Mesenchymal stem cell (in vitro differentiated cells and primary cell): ENCODE measurements at regions not wholly inside any gene's neighbourhood (a gene's known extent, or its start where the extent isn't known, plus 50 kb on each side); places are given as distances from the start of the nearest gene placed in this dataset.

ENCODE experiments used
- DNase-seq: peaks from one replicate; pipeline ENCODE4 v3.0.0-alpha.2; 2013
- H2AFZ ChIP-seq: one replicate; pipeline ENCODE4 v1.6.1; 2013; ENCODE audit warnings: low read depth, mild to moderate bottlenecking, control low read depth, inconsistent platforms, low read length, moderate library complexity
- H2AK5ac ChIP-seq: 2 replicates; pipeline ENCODE4 v1.6.1; 2013; ENCODE audit warnings: low read length, moderate library complexity, mild to moderate bottlenecking, inconsistent platforms; ENCODE audit not compliant: severe bottlenecking
- H2BK120ac ChIP-seq: one replicate; pipeline ENCODE4 v1.6.1; 2013; ENCODE audit warnings: low read depth, mild to moderate bottlenecking, inconsistent platforms, low read length, moderate library complexity
- H2BK12ac ChIP-seq, 2 experiments: one replicate each; pipeline ENCODE4 v1.6.1; 2013; ENCODE audit warnings: inconsistent platforms in 2 of 2, low read length in 2 of 2, mild to moderate bottlenecking in 2 of 2, moderate library complexity in 2 of 2, control low read depth in 1 of 2
- H2BK15ac ChIP-seq: one replicate; pipeline ENCODE4 v1.6.1; 2013; ENCODE audit warnings: mild to moderate bottlenecking, low read depth, inconsistent platforms; ENCODE audit not compliant: poor library complexity, severe bottlenecking
- H2BK5ac ChIP-seq: 2 replicates; pipeline ENCODE4 v1.6.1; 2013; ENCODE audit warnings: low read depth, mild to moderate bottlenecking, low read length, control low read depth, inconsistent platforms; ENCODE audit not compliant: poor library complexity, severe bottlenecking
- H3K14ac ChIP-seq, 2 experiments: one replicate each; pipeline ENCODE4 v1.6.1; 2013; ENCODE audit warnings: inconsistent platforms in 2 of 2, low read length in 2 of 2, control low read depth in 1 of 2, mild to moderate bottlenecking in 1 of 2, moderate library complexity in 1 of 2
- H3K18ac ChIP-seq, 2 experiments: one replicate each; pipeline ENCODE4 v1.6.1; 2013; ENCODE audit warnings: inconsistent platforms in 2 of 2, low read length in 2 of 2, control low read depth in 1 of 2, low read depth in 1 of 2, mild to moderate bottlenecking in 1 of 2
- H3K23ac ChIP-seq, 2 experiments: one replicate each; pipeline ENCODE4 v1.6.1; 2013; ENCODE audit warnings: inconsistent platforms in 2 of 2, low read length in 2 of 2, mild to moderate bottlenecking in 2 of 2, moderate library complexity in 2 of 2, control low read depth in 1 of 2
- H3K27ac ChIP-seq: 2 replicates; pipeline ENCODE4 v1.5.1; 2013; ENCODE audit warnings: mild to moderate bottlenecking, moderate library complexity, low read length, control low read depth, inconsistent platforms; ENCODE audit not compliant: poor library complexity, severe bottlenecking
- H3K27me3 ChIP-seq, 2 experiments: 2 replicates each; pipeline versions ENCODE4 v1.6.1 to v1.7.0; 2013; ENCODE audit warnings: low read length in 2 of 2, mild to moderate bottlenecking in 2 of 2, moderate library complexity in 2 of 2, control low read depth in 1 of 2, inconsistent platforms in 1 of 2; ENCODE audit not compliant: control insufficient read depth in 1 of 2, insufficient read depth in 1 of 2
- H3K36me3 ChIP-seq, 2 experiments: 2 replicates each; pipeline versions ENCODE4 v1.6.1 to v1.7.0; 2013; ENCODE audit warnings: low read length in 2 of 2, control low read depth in 1 of 2, inconsistent platforms in 1 of 2, low read depth in 1 of 2, mild to moderate bottlenecking in 1 of 2; ENCODE audit not compliant: insufficient read depth in 2 of 2, control insufficient read depth in 1 of 2
- H3K4ac ChIP-seq, 2 experiments: one replicate each; pipeline ENCODE4 v1.6.1; 2013; ENCODE audit warnings: inconsistent platforms in 2 of 2, low read length in 2 of 2, mild to moderate bottlenecking in 2 of 2, moderate library complexity in 2 of 2, control low read depth in 1 of 2, low read depth in 1 of 2
- H3K4me1 ChIP-seq: 2 replicates; pipeline ENCODE4 v1.6.1; 2013; ENCODE audit warnings: low read depth, low read length, control low read depth; ENCODE audit not compliant: control insufficient read depth, insufficient read depth
- H3K4me2 ChIP-seq: 2 replicates; pipeline ENCODE4 v1.6.1; 2013; ENCODE audit warnings: low read length, mild to moderate bottlenecking, inconsistent platforms; ENCODE audit not compliant: poor library complexity, severe bottlenecking
- H3K4me3 ChIP-seq, 2 experiments: 2 replicates each; pipeline versions ENCODE4 v1.5.1 to v1.7.0; 2013; ENCODE audit warnings: low read length in 2 of 2, mild to moderate bottlenecking in 2 of 2, control low read depth in 1 of 2, low read depth in 1 of 2; ENCODE audit not compliant: insufficient read depth in 1 of 2
- H3K79me1 ChIP-seq: replicated peaks from 2 replicates; pipeline ENCODE4 v1.6.1; 2013; ENCODE audit warnings: mild to moderate bottlenecking, control low read depth, low read length, inconsistent platforms; ENCODE audit not compliant: poor library complexity, severe bottlenecking
- H3K9ac ChIP-seq: 2 replicates; pipeline ENCODE4 v1.7.0; 2013; ENCODE audit warnings: mild to moderate bottlenecking, low read length, moderate library complexity
- H3K9me3 ChIP-seq: 2 replicates; pipeline ENCODE4 v1.7.0; 2013; ENCODE audit warnings: mild to moderate bottlenecking, low read length; ENCODE audit not compliant: control insufficient read depth
- H4K8ac ChIP-seq: one replicate; pipeline ENCODE4 v1.6.1; 2013; ENCODE audit warnings: inconsistent platforms, mild to moderate bottlenecking, low read length, moderate library complexity
- H4K91ac ChIP-seq: one replicate; pipeline ENCODE4 v1.6.1; 2013; ENCODE audit warnings: mild to moderate bottlenecking, low read length, inconsistent platforms
- WGBS: methylation state at CpG from one replicate; pipeline ENCODE4 v1.1.7; 2013; ENCODE audit warnings: mixed read lengths; 5-methylcytosine and 5-hydroxymethylcytosine counted together

- Histone ChIP-seq H4K8ac (no peak overlapping the region), H3K4ac (no peak overlapping the region)
- WGBS: 100% methylated on average over 1 of the region's 4 CpGs
Observed at GRCh38 chr6:138651491-138651890, 122.1 kb upstream of the CCDC28A start.

DNA sequence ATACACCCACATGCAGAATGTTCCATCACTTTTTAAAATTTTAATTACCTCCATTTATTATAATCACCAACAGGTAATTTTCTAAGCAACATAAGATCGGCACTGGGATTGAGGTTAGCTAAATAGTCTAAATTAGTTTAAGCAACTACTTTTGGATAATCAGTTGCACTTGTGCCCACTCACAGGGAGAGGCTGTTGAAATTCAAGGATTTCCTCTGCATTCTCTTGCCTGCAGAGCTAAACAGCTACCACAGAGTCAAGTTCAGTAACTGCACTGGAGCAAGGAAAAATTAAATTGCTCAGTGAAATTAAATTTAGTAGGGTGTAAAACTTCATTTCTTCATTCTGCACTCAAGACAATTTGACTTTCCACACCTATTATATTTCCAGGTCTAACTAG lies 120.7 kb upstream of the CCDC28A start:
- H3K9me3 ChIP-seq: no peaks in the 10 kb centered on the region
- no peaks in the 10 kb centered on the region for H3K36me3 ChIP-seq
- H3K4ac ChIP-seq: no peak overlapping the region
- no peak overlapping the region for H4K8ac ChIP-seq
- H3K27me3 ChIP-seq: no peaks in the 10 kb centered on the region
- H3K23ac ChIP-seq: no peak overlapping the region
- no peak overlapping the region for H2AK5ac ChIP-seq
- no peak overlapping the region for H2AFZ ChIP-seq
- H2BK12ac ChIP-seq: no peak overlapping the region
- H3K9ac ChIP-seq: no peak overlapping the region
- WGBS: no CpG with 5 or more reads among the region's 1 CpG
- no peak overlapping the region for H3K18ac ChIP-seq
- no peak overlapping the region for H2BK5ac ChIP-seq
- H3K4me3 ChIP-seq: no peak overlapping the region
- H3K27ac ChIP-seq: no peak overlapping the region
- DNase-seq: no peak
- H3K14ac ChIP-seq: no peak overlapping the region
- H2BK120ac ChIP-seq: no peak overlapping the region
- H3K4me1 ChIP-seq: no peaks in the 10 kb centered on the region
- no peak overlapping the region for H3K4me2 ChIP-seq
- H3K79me1 ChIP-seq: peaks cover 21% of the 10 kb centered on the region
- H4K91ac ChIP-seq: no peak overlapping the region
- H2BK15ac ChIP-seq: no peak overlapping the region

More at GRCh38 chr6:138651491-138651890, 122.1 kb upstream of the CCDC28A start:
- Histone ChIP-seq H3K9me3 (no peaks in the 10 kb centered on the region), H3K9ac (no peak overlapping the region), H3K4me3 (no peak overlapping the region), H3K27me3 (no peaks in the 10 kb centered on the region), H2AK5ac (no peak overlapping the region), H4K91ac (no peak overlapping the region), H3K14ac (no peak overlapping the region), H3K4me1 (no peaks in the 10 kb centered on the region), H3K79me1 (peaks cover 21% of the 10 kb centered on the region), H3K4me2 (no peak overlapping the region), H2BK12ac (no peak overlapping the region), H2BK15ac (no peak overlapping the region), H3K23ac (no peak overlapping the region), H2AFZ (no peak overlapping the region), H2BK5ac (no peak overlapping the region), H3K27ac (no peak overlapping the region), H2BK120ac (no peak overlapping the region), H3K18ac (no peak overlapping the region), H3K36me3 (no peaks in the 10 kb centered on the region)
- no peak for DNase-seq

DNA sequence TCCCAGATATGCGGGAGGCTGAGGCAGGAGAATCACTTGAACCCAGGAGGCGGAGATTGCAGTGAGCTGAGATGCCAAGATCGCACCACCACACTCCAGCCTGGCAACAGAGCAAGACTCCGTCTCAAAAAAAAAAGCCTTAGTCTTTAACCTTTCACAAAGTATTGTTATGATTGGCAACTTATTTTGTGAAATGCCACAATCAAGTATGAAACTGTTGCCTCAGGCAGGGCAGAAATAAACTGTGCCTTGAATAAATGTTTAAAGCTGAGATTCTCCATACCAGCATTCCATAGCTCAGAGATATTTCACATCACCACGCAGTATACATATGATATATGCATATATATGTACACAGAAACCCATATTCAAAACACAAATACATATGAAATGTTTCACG lies 120.1 kb upstream of the CCDC28A start:
- H2AK5ac ChIP-seq: no peak overlapping the region
- H2BK12ac ChIP-seq: no peak overlapping the region
- WGBS: over 99% methylated on average over 4 of the region's 6 CpGs
- no peaks in the 10 kb centered on the region for H3K27me3 ChIP-seq
- no peak overlapping the region for H3K4ac ChIP-seq
- H3K4me3 ChIP-seq: no peak overlapping the region
- H3K9ac ChIP-seq: peak overlapping the region; percentile 67
- H4K91ac ChIP-seq: no peak overlapping the region
- no peak overlapping the region for H3K18ac ChIP-seq
- H3K23ac ChIP-seq: no peak overlapping the region
- H3K4me1 ChIP-seq: no peaks in the 10 kb centered on the region
- H3K14ac ChIP-seq: no peak overlapping the region
- H3K79me1 ChIP-seq: peaks cover 19% of the 10 kb centered on the region
- no peak overlapping the region for H2BK120ac ChIP-seq
- no peaks in the 10 kb centered on the region for H3K9me3 ChIP-seq
- H2BK5ac ChIP-seq: no peak overlapping the region
- no peak overlapping the region for H2BK15ac ChIP-seq
- no peak overlapping the region for H3K27ac ChIP-seq
- no peak overlapping the region for H4K8ac ChIP-seq
- DNase-seq: no peak
- H2AFZ ChIP-seq: no peak overlapping the region
- H3K4me2 ChIP-seq: no peak overlapping the region
- no peaks in the 10 kb centered on the region for H3K36me3 ChIP-seq

DNA sequence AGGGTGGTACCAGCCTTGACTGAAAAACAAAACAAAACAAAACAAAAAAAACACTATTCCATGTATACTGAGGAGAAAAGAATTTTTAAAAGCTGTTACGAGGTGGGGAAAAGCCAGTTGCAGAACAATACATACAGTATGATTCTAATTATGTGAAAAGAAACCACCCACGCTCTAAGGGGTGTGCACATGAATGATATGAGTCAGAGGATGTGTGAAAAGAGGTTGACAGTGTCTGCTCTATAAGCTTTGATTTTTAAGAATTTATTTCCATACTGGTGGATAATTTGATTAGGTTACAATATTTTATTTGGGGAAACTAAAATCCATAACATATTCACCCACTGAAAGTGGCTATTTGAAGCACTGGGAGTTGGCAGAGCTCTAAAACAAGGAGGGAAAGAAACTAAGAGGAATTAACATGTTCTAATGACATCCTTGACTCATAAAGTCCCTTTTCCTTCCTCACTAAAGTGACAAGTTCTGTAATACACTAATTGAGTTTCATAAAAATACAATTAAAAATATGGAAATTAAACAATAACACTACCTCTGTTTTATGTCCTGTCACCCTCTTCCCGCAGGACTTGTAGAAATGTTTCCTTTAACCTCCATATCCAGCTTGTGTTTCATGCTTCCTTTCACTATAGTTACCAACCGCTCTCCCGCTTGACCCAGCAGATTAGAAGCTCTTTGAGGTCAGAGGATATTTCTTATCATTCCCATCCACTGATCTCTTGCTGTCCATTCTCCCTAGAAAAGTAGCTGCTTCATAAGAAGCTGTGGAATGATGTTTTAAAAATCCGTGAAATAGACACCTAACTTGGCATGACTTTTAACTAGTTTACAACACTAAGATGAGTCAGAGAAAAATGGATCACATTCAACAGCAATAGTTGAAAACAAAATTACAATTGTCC lies 118.6 kb upstream of the CCDC28A start:
- H3K14ac ChIP-seq: no peak overlapping the region

More for the DNA sequence above, 118.6 kb upstream of the CCDC28A start:
- H3K36me3 ChIP-seq: no peaks in the 10 kb centered on the region
- no peak overlapping the region for H4K91ac ChIP-seq
- H3K9me3 ChIP-seq: no peaks in the 10 kb centered on the region
- H3K4ac ChIP-seq: no peak overlapping the region
- H2BK5ac ChIP-seq: no peak overlapping the region
- H3K27me3 ChIP-seq: no peaks in the 10 kb centered on the region
- no peak overlapping the region for H3K18ac ChIP-seq
- peak overlapping the region; percentile 67 for H3K9ac ChIP-seq
- WGBS: 84% methylated on average over 4 of the region's 6 CpGs
- H2BK120ac ChIP-seq: no peak overlapping the region
- peak; percentile 38 for DNase-seq
- no peak overlapping the region for H3K4me2 ChIP-seq
- H4K8ac ChIP-seq: no peak overlapping the region
- no peak overlapping the region for H3K27ac ChIP-seq
- peak overlapping the region in 1 of 2 experiments; percentile 64 for H3K4me3 ChIP-seq
- no peak overlapping the region for H3K23ac ChIP-seq
- H3K79me1 ChIP-seq: peaks cover 15% of the 10 kb centered on the region
- H3K4me1 ChIP-seq: no peaks in the 10 kb centered on the region
- H2AK5ac ChIP-seq: no peak overlapping the region
- no peak overlapping the region for H2AFZ ChIP-seq
- no peak overlapping the region for H2BK15ac ChIP-seq
- no peak overlapping the region for H2BK12ac ChIP-seq
